CD4-positive, alpha-beta T cell treated with Interleukin-2 at 100 ng/mL for 4 hours (primary cell): ENCODE measurements at regions not wholly inside any gene's neighbourhood (a gene's known extent, or its start where the extent isn't known, plus 50 kb on each side); places are given as distances from the start of the nearest gene placed in this dataset.

Experiments used
- DNase-seq: peaks from one replicate; pipeline ENCODE4 v3.0.0-alpha.2; 2020; ENCODE audit warnings: low spot score

- no peak for DNase-seq
Observed at GRCh38 chr9:86764221-86764624, 183.1 kb downstream of the GAS1 start.

GRCh38 chr9:86763791-86764190 lies 183.5 kb downstream of the GAS1 start:
- DNase-seq: no peak

GRCh38 chr9:86757382-86757720 lies 190.0 kb downstream of the GAS1 start:
- DNase-seq: no peak

GRCh38 chr9:86756576-86757381 lies 190.5 kb downstream of the GAS1 start:
- no peak for DNase-seq

- DNase-seq: no peak
Observed at GRCh38 chr9:86755561-86755941, 191.8 kb downstream of the GAS1 start.

GRCh38 chr9:86754581-86755560 lies 192.4 kb downstream of the GAS1 start:
- no peak for DNase-seq

GRCh38 chr9:86753836-86754235 lies 193.5 kb downstream of the GAS1 start:
- DNase-seq: no peak

- DNase-seq: no peak
Observed at GRCh38 chr9:86752733-86753132, 194.6 kb downstream of the GAS1 start.

- DNase-seq: no peak
Observed at GRCh38 chr9:86751956-86752355, 195.3 kb downstream of the GAS1 start.

- DNase-seq: no peak
Observed at GRCh38 chr9:86751207-86751606, 196.1 kb downstream of the GAS1 start.

GRCh38 chr9:86749894-86750255 lies 197.4 kb downstream of the GAS1 start:
- DNase-seq: no peak

GRCh38 chr9:86749161-86749893 lies 198.0 kb downstream of the GAS1 start:
- DNase-seq: no peak

- DNase-seq: no peak
Observed at GRCh38 chr9:86747711-86748110, 199.6 kb downstream of the GAS1 start.

GRCh38 chr9:86741311-86742208 lies 205.7 kb downstream of the GAS1 start:
- no peak for DNase-seq

- DNase-seq: no peak
Observed at GRCh38 chr9:86735772-86736458, 211.4 kb downstream of the GAS1 start.

- DNase-seq: no peak
Observed at GRCh38 chr9:86734771-86735170, 212.5 kb downstream of the GAS1 start.

GRCh38 chr9:86733929-86734328 lies 213.4 kb downstream of the GAS1 start:
- DNase-seq: no peak

- DNase-seq: no peak
Observed at GRCh38 chr9:86732514-86733171, 214.7 kb downstream of the GAS1 start.

- DNase-seq: no peak
Observed at GRCh38 chr9:86731511-86732063, 215.7 kb downstream of the GAS1 start.
